ENCODE measurements at regions not wholly inside any gene's neighbourhood (a gene's known extent, or its start where the extent isn't known, plus 50 kb on each side); places are given as distances from the start of the nearest gene placed in this dataset.
A peak's percentile ranks its signal among the peaks of the same experiment; 100 is the strongest.

- H3K27ac ChIP-seq: no peak overlapping the region
- DNase-seq (ENCODE audit: low read depth, low spot score): no peak
Measured at GRCh38 chr10:78952686-78953085, 116.1 kb upstream of the ZMIZ1 start.

DNA sequence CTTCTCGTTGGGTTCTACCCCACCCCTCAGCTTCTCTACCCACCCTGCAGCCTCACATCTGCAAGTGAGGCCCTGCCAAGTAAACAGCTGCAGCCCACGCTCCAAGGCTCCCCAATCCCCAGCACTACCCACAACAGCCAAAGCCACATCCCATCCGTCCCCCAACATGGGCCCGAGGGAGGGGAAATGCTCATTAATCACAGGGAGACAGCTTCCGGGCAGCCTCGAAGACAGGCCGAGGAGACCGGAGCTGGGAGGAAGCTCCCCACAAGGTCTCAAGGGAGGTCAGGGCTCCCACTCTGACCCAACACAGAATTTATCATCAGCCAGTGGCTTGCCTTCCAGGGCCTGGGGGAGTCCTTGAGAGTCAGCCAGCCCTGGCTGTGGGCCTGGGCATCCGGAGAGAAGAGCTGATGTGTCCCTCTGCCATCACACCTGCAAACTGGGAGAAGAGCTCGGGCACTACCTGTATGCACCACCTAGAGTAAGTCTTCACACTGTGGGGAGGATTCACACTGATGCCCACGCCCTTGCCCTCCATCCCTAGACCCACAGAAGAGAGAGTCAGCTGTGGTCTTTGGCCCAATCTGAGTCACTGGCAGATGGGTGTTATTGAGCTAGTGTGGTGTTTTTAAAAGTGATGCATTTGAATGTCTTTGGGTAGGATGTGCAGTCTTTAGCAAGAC, 115.5 kb upstream of the ZMIZ1 start:
- DNase-seq (ENCODE audit: low read depth, low spot score): no peak
- H3K27ac ChIP-seq: no peak overlapping the region

DNA sequence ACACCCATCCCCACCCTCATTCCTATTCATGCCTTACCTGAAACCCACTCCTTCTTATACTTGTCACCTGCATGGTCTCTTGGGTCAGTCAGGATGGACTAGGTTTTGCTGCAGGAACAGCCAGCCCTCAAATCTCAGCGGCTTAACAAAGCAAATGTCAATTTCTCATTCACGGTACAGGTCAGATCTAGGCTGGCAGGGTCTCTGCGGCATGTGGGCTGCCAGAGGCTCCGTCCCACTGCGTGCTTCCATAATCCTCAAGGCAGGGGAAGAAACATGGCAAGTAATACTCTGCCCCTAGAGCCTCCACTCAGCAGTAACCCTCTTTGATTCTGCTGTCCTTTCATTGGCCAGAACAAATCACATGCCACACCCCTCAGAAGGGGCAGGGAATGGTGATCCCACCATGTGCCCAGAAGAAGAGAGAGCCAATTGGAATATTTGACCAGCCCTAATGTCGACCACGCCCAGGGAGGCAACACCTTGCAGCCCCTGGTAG, 114.9 kb upstream of the ZMIZ1 start:
- no peak for DNase-seq (ENCODE audit: low read depth, low spot score)
- H3K27ac ChIP-seq: no peak overlapping the region

- no peak for DNase-seq (ENCODE audit: low read depth, low spot score)
- H3K27ac ChIP-seq: no peak overlapping the region
Measured at GRCh38 chr10:78954689-78955088, 114.1 kb upstream of the ZMIZ1 start.

DNA sequence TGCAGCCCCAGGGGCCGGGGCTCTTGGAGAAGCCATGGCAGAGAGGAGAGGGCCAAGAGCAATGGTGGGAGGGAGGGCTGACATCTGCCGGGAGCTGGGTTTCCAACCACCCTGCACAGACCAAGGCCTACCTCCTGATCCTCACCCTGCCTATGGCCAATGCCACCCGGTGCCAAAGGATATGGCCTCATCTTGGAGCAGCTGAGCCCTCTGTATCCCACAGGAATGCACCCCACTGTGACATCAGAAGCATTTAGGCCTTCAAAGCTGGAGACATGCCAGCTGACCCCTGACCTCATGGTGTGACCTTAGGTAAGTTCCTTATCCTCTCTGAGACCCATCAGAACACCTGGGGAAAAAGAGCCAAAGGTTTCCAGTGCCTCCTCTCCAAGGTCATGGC, 113.6 kb upstream of the ZMIZ1 start:
- no peak overlapping the region for H3K27ac ChIP-seq
- DNase-seq (ENCODE audit: low read depth, low spot score): no peak

DNA sequence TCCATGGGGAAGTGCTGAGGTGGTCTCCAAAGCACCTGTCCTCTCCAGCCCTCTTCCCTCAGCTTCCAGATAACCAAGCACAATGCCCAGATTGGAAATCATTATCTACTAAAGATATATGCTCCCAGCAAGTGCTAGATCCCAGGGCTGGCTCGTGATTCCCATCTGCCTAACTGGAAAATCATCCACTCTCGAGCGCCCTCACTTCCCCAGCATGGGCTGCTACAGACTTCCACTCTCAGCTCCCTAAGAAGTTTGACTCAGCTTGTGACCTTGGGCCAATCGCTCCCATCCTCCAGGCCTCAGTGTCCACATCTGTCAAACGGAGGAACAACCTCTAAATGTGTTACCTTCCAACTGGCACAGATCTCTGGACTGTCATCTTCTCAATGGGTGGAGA, 112.4 kb upstream of the ZMIZ1 start:
- no peak overlapping the region for H3K27ac ChIP-seq
- no peak for DNase-seq (ENCODE audit: low read depth, low spot score)

DNA sequence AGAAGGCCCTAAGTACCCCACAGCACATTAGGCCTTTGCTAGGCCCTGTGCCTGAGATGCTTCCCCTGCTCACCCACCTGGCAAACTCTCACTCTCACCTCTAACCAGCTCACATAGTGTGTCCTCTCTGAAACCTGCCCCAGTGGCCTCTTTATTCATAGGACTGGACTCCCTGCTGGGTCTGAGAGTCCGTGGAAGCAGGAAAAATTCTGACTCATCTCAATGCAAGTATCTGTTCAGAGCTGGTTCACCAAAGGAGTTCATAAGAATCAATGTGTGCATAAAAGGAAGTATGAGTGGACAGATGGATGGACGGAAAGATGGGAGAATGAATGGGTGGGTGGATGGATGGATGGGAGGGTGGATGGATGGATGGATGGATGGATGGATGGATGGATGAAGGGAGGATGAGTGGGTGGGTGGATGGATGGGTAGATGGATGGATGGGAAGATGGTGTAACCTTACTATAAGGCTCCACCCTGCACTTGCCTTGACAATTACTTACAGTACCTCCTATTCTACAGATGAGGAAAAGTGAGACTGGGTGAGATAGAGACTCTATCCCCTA, 111.2 kb upstream of the ZMIZ1 start:
- DNase-seq (ENCODE audit: low read depth, low spot score): no peak
- H3K27ac ChIP-seq: no peak overlapping the region

DNA sequence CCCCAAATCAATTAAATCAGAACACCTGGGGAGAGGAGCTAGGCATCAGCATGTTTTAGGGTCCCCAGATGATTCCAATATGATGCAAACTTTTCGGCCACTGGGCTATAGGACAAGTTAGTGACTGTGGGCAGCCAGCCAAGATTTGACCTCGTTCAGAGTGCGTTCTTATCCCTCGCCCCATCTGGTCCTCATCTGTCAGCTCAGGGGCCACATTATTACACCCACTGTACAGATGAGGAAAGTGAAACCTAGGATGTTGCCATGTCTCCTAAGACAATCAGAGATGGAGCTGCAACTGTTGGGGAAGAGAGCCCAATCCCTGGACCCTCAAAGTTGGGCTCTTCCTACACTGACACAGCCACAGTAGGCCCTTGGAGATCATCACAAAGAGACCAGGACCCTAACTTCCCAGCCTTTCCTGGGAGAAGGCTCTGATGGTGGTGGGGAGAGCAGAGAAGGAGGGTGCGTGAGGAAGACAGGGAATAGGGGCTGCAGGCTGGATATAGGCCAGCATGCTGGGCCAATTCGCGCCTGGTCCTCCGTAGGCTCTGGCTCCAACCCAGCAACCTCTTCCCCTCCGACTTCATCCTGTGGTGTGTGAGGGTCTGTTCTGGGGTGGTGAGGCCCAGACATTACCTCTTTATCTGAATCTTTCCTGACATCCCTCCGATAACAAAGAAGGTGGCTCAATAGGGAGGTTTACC, 109.4 kb upstream of the ZMIZ1 start:
- H3K27ac ChIP-seq: no peak overlapping the region
- DNase-seq (ENCODE audit: low read depth, low spot score): no peak

DNA sequence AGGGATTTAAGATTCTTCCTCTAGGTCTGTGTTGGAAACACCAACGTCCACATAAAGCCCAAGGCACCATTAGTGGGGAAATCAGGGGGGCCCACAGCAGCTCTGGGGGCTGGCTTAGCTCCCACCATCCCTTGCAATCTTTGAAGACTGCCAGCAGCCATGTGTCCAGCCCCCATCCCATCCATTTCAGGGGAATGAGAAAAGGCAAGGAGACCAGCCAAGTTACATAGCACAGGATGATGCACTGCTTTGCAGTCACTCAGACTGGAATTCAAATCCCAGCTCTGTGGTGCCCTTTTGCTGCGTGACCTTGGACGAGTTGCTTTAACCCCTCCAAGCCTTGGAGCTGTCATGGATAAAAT, 108.9 kb upstream of the ZMIZ1 start:
- H3K27ac ChIP-seq: no peak overlapping the region
- no peak for DNase-seq (ENCODE audit: low read depth, low spot score)

GRCh38 chr10:78960316-78960800, 108.4 kb upstream of the ZMIZ1 start:
- H3K27ac ChIP-seq: no peak overlapping the region
- DNase-seq (ENCODE audit: low read depth, low spot score): peak; percentile 81

- no peak for DNase-seq (ENCODE audit: low read depth, low spot score)
- no peak overlapping the region for H3K27ac ChIP-seq
Measured at GRCh38 chr10:78961760-78962159, 107.0 kb upstream of the ZMIZ1 start.

DNA sequence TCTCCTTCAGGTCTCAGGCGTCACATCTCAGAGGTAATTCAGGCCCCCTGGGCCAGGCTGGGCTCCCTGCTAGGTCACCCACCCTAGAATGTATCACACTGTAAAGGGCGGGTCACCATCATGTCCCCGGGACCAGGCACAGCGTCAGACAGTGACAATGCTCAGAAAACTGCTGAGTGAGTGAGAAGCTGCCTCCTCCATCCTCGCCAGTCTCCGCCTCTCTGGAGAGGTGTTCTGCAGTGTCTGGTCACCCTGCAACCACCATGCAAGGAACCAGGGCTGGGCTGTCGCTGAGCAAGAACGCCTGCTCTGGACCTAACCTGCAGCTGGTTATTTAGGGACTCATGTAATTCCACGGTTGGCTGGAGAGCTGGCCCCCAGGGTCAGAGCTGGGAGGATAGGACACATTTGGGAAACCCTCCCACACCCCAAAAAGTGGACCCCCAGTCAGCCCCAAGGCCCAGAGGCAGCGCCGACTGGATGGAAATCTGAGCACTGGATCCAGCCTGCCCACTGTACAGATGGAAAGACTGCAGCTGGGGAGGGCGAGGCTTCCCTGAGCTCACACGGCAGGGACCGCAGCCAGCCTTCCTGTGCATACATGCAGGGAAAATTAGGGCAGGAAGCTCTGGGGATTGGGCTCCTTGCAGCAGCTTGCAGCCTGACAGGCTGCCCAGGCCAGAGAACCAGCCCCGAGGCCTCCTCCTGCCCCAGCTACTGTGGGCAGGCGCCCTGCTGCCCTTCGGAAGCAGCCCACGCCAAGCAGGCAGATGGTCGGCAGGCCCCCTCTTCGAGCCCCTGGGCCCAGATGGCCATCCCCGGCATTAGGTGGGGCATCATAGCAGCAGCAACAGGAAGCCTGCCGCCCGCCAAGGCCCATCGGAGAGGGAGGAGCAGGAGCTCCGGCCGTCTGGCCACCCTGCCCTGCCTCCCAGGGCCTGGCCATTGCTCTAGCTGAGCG, 105.4 kb upstream of the ZMIZ1 start:
- H3K27ac ChIP-seq: no peak overlapping the region
- no peak for DNase-seq (ENCODE audit: low read depth, low spot score)

DNA sequence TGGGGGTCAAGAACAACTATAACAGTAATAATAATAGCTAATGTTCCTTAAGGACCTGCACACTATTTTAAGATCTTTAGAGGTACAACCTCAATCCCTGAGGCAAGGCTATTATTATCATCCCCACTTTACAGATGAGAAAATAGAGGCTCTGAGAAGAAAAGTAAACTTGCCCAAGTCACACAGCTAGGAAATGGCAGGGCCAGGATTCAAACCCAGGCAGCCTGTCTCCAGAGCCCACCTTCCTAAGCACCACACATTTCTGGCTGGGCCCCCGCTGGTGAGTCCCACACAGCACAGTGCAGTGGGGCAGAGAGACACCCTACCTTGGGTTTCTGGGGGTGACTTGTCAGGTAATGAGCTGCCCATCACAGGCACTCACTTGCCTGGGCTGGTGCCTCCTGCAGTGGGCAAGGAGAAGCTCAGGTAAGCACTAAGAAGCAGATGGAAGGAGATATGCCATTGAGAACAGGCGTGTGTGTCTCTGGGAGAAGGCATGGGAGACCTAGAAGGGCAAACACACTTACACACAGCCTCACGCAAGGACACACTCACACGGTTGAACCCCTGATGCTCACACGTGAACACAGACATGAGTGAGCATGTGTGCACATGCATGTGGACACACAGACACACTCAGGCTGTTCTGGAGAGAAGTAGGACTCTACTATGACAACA, 104.4 kb upstream of the ZMIZ1 start:
- H3K27ac ChIP-seq: no peak overlapping the region
- DNase-seq (ENCODE audit: low read depth, low spot score): no peak

- DNase-seq (ENCODE audit: low read depth, low spot score): no peak
- H3K27ac ChIP-seq: no peak overlapping the region
Measured at GRCh38 chr10:78964952-78965633, 103.7 kb upstream of the ZMIZ1 start.

DNA sequence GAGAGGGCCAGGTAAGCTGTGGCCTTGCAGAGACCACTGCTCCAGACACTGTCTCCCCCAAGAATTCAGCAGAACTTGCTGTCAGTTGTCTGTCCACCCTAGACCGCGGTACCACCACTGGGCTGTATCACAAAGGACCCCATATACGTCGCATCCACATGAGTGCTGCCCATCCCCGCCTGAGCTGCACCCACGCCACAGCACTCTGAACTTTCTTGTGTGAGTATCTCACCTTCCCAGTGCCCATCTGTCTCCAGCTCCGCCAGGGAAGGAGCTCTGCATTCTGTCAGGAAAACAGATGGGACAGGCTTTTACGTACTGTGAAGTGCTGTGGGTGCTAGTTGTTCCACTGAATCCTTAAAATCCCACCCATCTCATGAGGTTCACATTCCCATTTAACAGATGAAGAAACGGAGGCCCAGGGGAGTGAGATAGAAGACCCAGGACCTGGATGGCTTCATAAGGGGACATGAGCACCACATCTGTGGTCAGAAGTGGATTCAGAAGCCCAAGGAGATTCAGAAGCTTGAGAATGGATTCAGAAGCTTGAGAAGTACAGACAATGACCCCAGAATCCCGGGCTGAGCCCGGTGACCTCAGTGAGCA, 102.5 kb upstream of the ZMIZ1 start:
- no peak for DNase-seq (ENCODE audit: low read depth, low spot score)
- H3K27ac ChIP-seq: no peak overlapping the region

DNA sequence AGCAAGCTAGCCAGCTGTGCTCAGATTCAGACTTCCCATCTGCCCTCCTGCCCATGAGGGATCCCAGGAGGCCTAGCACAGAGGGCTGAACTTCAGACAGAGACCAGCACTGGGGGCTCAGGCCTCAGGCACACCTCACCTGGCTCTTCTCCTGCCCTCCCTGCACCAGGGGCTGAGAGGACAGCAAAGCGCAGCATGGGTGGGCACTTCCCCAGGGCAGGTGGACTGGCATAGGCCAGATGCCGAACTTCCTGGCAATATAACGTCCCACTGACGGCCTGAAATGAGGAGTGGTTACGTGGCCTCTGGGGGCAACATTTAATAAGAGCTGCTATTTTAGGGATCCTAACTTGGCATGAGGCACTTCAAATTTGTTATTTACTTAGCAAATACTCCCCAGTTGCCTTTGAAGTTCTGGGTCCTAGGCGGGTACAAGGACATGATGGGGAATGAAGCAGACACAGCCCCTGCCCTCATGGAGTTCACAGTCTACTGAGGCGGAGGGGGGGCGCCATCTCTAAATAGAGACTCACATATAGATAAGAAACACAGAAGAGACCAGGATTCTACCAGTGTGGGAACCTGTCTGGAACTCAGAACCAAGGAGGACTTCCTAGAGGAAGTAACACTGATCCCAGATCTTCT, 101.8 kb upstream of the ZMIZ1 start:
- H3K27ac ChIP-seq: no peak overlapping the region
- DNase-seq (ENCODE audit: low read depth, low spot score): no peak

GRCh38 chr10:78968300-78968942, 100.3 kb upstream of the ZMIZ1 start:
- H3K27ac ChIP-seq: no peak overlapping the region
- DNase-seq (ENCODE audit: low read depth, low spot score): no peak

GRCh38 chr10:78968943-78969342, 99.8 kb upstream of the ZMIZ1 start:
- no peak for DNase-seq (ENCODE audit: low read depth, low spot score)
- no peak overlapping the region for H3K27ac ChIP-seq
